Upper lobe of right lung (tissue), 1 donor: ENCODE measurements at regions not wholly inside any gene's neighbourhood (a gene's known extent, or its start where the extent isn't known, plus 50 kb on each side); places are given as distances from the start of the nearest gene placed in this dataset.

ENCODE experiments used
- ATAC-seq: fragments of 200-7000 bp; cut with Tn5 transposase; one replicate; pipeline ENCODE4 v1.9.1; 2020; ENCODE audit warnings: mild to moderate bottlenecking, moderate library complexity
- DNase-seq: peaks from one replicate; pipeline ENCODE4 v3.0.0-alpha.2; 2020
- H3K27ac ChIP-seq: fragments of 200-600 bp; one replicate; pipeline ENCODE4 v1.8.0; 2022
- H3K27me3 ChIP-seq: fragments of 200-600 bp; one replicate; pipeline ENCODE4 v1.8.0; 2022; ENCODE audit warnings: mild to moderate bottlenecking
- H3K36me3 ChIP-seq: fragments of 200-600 bp; one replicate; pipeline ENCODE4 v1.8.0; 2022
- H3K4me1 ChIP-seq: fragments of 200-600 bp; one replicate; pipeline ENCODE4 v1.8.0; 2022
- H3K4me3 ChIP-seq: fragments of 200-600 bp; one replicate; pipeline ENCODE4 v1.8.0; 2022; ENCODE audit warnings: mild to moderate bottlenecking
- H3K9me3 ChIP-seq: fragments of 200-600 bp; one replicate; pipeline ENCODE4 v1.8.0; 2022
- CTCF ChIP-seq: fragments of 200-600 bp; IDR thresholded peaks from one replicate; pipeline ENCODE4 v1.8.0; 2022; ENCODE audit warnings: antibody characterized with exemption
- intact Hi-C: fragments of 100-400 bp; cut with DNase I; formaldehyde crosslinking; loops from one replicate; pipeline ENCODE4 v1.11.0; 2022
- donor health status: DM: no; HTN: yes; CAD: no; lungs with severe emphysema.

- no peaks in the 10 kb centered on the region for H3K4me1 ChIP-seq
- intact Hi-C loops = no loop called here
- TF ChIP-seq CTCF = no peak
- H3K9me3 ChIP-seq = no peaks in the 10 kb centered on the region
- no peaks in the 10 kb centered on the region for H3K27me3 ChIP-seq
- H3K27ac ChIP-seq = no peak overlapping the region
- DNase-seq (no peak), ATAC-seq (no peak)
- no peak overlapping the region for H3K4me3 ChIP-seq
- no peaks in the 10 kb centered on the region for H3K36me3 ChIP-seq
These were observed 163.3 kb upstream of the SLC38A2 start for GRCh38 chr12:46535907-46536306.

GRCh38 chr12:46535376-46535775 is 162.8 kb upstream of the SLC38A2 start:
- ATAC-seq (no peak), DNase-seq (no peak)
- no peaks in the 10 kb centered on the region for H3K36me3 ChIP-seq
- no peak overlapping the region for H3K4me3 ChIP-seq
- intact Hi-C loops = no loop called here
- H3K27me3 ChIP-seq = no peaks in the 10 kb centered on the region
- no peaks in the 10 kb centered on the region for H3K9me3 ChIP-seq
- no peak for TF ChIP-seq CTCF
- H3K4me1 ChIP-seq = no peaks in the 10 kb centered on the region
- H3K27ac ChIP-seq = no peak overlapping the region

GRCh38 chr12:46534327-46534840 is 161.8 kb upstream of the SLC38A2 start:
- TF ChIP-seq CTCF = no peak
- intact Hi-C loops = no loop called here

GRCh38 chr12:46533723-46534122 is 161.2 kb upstream of the SLC38A2 start:
- Histone ChIP-seq H3K9me3 (no peaks in the 10 kb centered on the region), H3K4me1 (no peaks in the 10 kb centered on the region), H3K27ac (no peak overlapping the region), H3K36me3 (no peaks in the 10 kb centered on the region), H3K27me3 (no peaks in the 10 kb centered on the region), H3K4me3 (no peak overlapping the region)
- intact Hi-C loops = no loop called here
- DNase-seq (no peak), ATAC-seq (no peak)
- no peak for TF ChIP-seq CTCF

More at GRCh38 chr12:46534327-46534840, 161.8 kb upstream of the SLC38A2 start:
- no peak for DNase-seq
- Histone ChIP-seq H3K36me3 (no peaks in the 10 kb centered on the region), H3K4me3 (no peak overlapping the region), H3K27me3 (no peaks in the 10 kb centered on the region), H3K27ac (no peak overlapping the region), H3K9me3 (no peaks in the 10 kb centered on the region), H3K4me1 (no peaks in the 10 kb centered on the region)
- no peak for ATAC-seq

- intact Hi-C loops = no loop called here
- no peak for DNase-seq
These were observed 159.2 kb upstream of the SLC38A2 start for GRCh38 chr12:46531804-46532203.

More at GRCh38 chr12:46531804-46532203, 159.2 kb upstream of the SLC38A2 start:
- no peak for ATAC-seq
- Histone ChIP-seq H3K27ac (no peak overlapping the region), H3K36me3 (no peaks in the 10 kb centered on the region), H3K9me3 (no peaks in the 10 kb centered on the region), H3K4me3 (no peak overlapping the region), H3K4me1 (no peaks in the 10 kb centered on the region), H3K27me3 (no peaks in the 10 kb centered on the region)
- TF ChIP-seq CTCF = no peak
